Suppressor macrophage treated with lipopolysaccharide for 4 hours (primary cell): ENCODE measurements at regions not wholly inside any gene's neighbourhood (a gene's known extent, or its start where the extent isn't known, plus 50 kb on each side); places are given as distances from the start of the nearest gene placed in this dataset.

ENCODE experiments used
- DNase-seq: peaks from one replicate; pipeline ENCODE4 v3.0.0-alpha.2; 2020

- DNase-seq: no peak
Observed at GRCh38 chr20:60064554-60065196, 106.5 kb downstream of the CDH26 start.

- no peak for DNase-seq
Observed at GRCh38 chr20:60065741-60066437, 107.7 kb downstream of the CDH26 start.

- DNase-seq: no peak
Observed at GRCh38 chr20:60066438-60066823, 108.2 kb downstream of the CDH26 start.

GRCh38 chr20:60068509-60068908, 110.3 kb downstream of the CDH26 start:
- DNase-seq: no peak

- DNase-seq: no peak
Observed at GRCh38 chr20:60069656-60070055, 111.4 kb downstream of the CDH26 start.

- no peak for DNase-seq
Observed at GRCh38 chr20:60070791-60071190, 112.6 kb downstream of the CDH26 start.

GRCh38 chr20:60071965-60072364, 113.7 kb downstream of the CDH26 start:
- DNase-seq: no peak

GRCh38 chr20:60073086-60073485, 114.9 kb downstream of the CDH26 start:
- DNase-seq: no peak

- no peak for DNase-seq
Observed at GRCh38 chr20:60073504-60073903, 115.3 kb downstream of the CDH26 start.

GRCh38 chr20:60074276-60074675, 116.1 kb downstream of the CDH26 start:
- DNase-seq: no peak

- peak; percentile 42 for DNase-seq
Observed at GRCh38 chr20:60078351-60079250, 120.4 kb downstream of the CDH26 start.

GRCh38 chr20:60080401-60080800, 122.2 kb downstream of the CDH26 start:
- no peak for DNase-seq

GRCh38 chr20:60085551-60086132, 127.4 kb downstream of the CDH26 start:
- no peak for DNase-seq

GRCh38 chr20:60086821-60087562, 128.8 kb downstream of the CDH26 start:
- DNase-seq: no peak

- DNase-seq: no peak
Observed at GRCh38 chr20:60087563-60088105, 129.4 kb downstream of the CDH26 start.

- no peak for DNase-seq
Observed at GRCh38 chr20:60088236-60088635, 130.0 kb downstream of the CDH26 start.

GRCh38 chr20:60090631-60091030, 132.4 kb downstream of the CDH26 start:
- DNase-seq: no peak

- no peak for DNase-seq
Observed at GRCh38 chr20:60091305-60091704, 133.1 kb downstream of the CDH26 start.

GRCh38 chr20:60091861-60092260, 133.6 kb downstream of the CDH26 start:
- no peak for DNase-seq

- DNase-seq: no peak
Observed at GRCh38 chr20:60092729-60093128, 134.5 kb downstream of the CDH26 start.

GRCh38 chr20:60095456-60095855, 137.2 kb downstream of the CDH26 start:
- DNase-seq: no peak

- no peak for DNase-seq
Observed at GRCh38 chr20:60096166-60096565, 137.9 kb downstream of the CDH26 start.
